Esophagus muscularis mucosa (tissue), 4 donors: ENCODE measurements at regions not wholly inside any gene's neighbourhood (a gene's known extent, or its start where the extent isn't known, plus 50 kb on each side); places are given as distances from the start of the nearest gene placed in this dataset.

Experiments used
- DNase-seq: peaks from one replicate; pipeline ENCODE4 v3.0.0-alpha.2; 2017; ENCODE audit errors: extremely low spot score
- H3K27ac ChIP-seq, 4 donors: fragments of 200-600 bp; sonication (generic); replicated peaks in 1 of 4; 1 replicate in 3 of 4; 2 replicates in 1 of 4; pipeline ENCODE4 v1.5.1; 2016 to 2019; ENCODE audit warnings: mild to moderate bottlenecking in 1 of 4
- H3K27me3 ChIP-seq, 4 donors: fragments of 200-600 bp; sonication (generic); one replicate each; pipeline versions ENCODE4 v1.5.1 to v1.6.0; 2016 to 2019
- H3K36me3 ChIP-seq, 4 donors: fragments of 200-600 bp; sonication (generic); one replicate each; pipeline ENCODE4 v1.5.1; 2016 to 2019
- H3K4me1 ChIP-seq, 4 donors: fragments of 200-600 bp; sonication (generic); one replicate each; pipeline ENCODE4 v1.5.1; 2016 to 2019
- H3K4me3 ChIP-seq, 4 donors: fragments of 200-600 bp; sonication (generic); 1 replicate in 2 of 4; 2 replicates in 2 of 4; pipeline ENCODE4 v1.5.1; 2016 to 2019; ENCODE audit warnings: mild to moderate bottlenecking in 4 of 4, moderate library complexity in 1 of 4
- H3K9me3 ChIP-seq, 4 donors: fragments of 200-600 bp; sonication (generic); 1 replicate in 3 of 4; 2 replicates in 1 of 4; pipeline ENCODE4 v1.5.1; 2016 to 2019
- CTCF ChIP-seq, 3 experiments: fragments of 200-600 bp in 2 of 3; fragments of 450-650 bp in 1 of 3; sonication (generic) in 2 of 3; IDR thresholded peaks; one replicate each; pipeline ENCODE4 v1.5.1; 2017 to 2019; ENCODE audit warnings: antibody characterized with exemption in 3 of 3, mild to moderate bottlenecking in 2 of 3, moderate library complexity in 1 of 3
- EP300 ChIP-seq: sonication (generic); formaldehyde crosslinking; IDR thresholded peaks from one replicate; pipeline ENCODE4 v1.6.1; 2017; ENCODE audit warnings: antibody characterized with exemption
- POLR2A ChIP-seq: fragments of 450-650 bp; IDR thresholded peaks from one replicate; pipeline ENCODE4 v1.6.1; 2017; ENCODE audit warnings: antibody characterized with exemption, moderate library complexity, mild to moderate bottlenecking, low read depth
- POLR2AphosphoS5 ChIP-seq, 2 donors: sonication (generic); formaldehyde crosslinking; IDR thresholded peaks; one replicate each; pipeline ENCODE4 v1.6.1; 2017; ENCODE audit warnings: antibody characterized with exemption in 2 of 2
- WGBS: methylation state at CpG from one replicate; pipeline ENCODE4 v1.1.5; 2018; 5-methylcytosine and 5-hydroxymethylcytosine counted together
- intact Hi-C: fragments of 100-400 bp; cut with DNase I; formaldehyde crosslinking; loops from one replicate; pipeline ENCODE4 v1.15.1; 2023

GRCh38 chr4:36904823-36905222, 339.7 kb upstream of the NWD2 start:
- H3K9me3 ChIP-seq: no peaks in the 10 kb centered on the region
- intact Hi-C loops: no loop called here
- H3K4me3 ChIP-seq: no peak overlapping the region
- TF ChIP-seq EP300 (no peak), POLR2AphosphoS5 (IDR thresholded peaks at IDR 0.05) (no peak), CTCF (IDR thresholded peaks at IDR 0.05) (no peak), POLR2A (no peak)
- H3K27me3 ChIP-seq: no peaks in the 10 kb centered on the region
- H3K27ac ChIP-seq: no peak overlapping the region
- no peaks in the 10 kb centered on the region for H3K4me1 ChIP-seq
- 78% methylated on average over 3 of the region's 3 CpGs for WGBS
- no peaks in the 10 kb centered on the region for H3K36me3 ChIP-seq
- no peak for DNase-seq

DNA sequence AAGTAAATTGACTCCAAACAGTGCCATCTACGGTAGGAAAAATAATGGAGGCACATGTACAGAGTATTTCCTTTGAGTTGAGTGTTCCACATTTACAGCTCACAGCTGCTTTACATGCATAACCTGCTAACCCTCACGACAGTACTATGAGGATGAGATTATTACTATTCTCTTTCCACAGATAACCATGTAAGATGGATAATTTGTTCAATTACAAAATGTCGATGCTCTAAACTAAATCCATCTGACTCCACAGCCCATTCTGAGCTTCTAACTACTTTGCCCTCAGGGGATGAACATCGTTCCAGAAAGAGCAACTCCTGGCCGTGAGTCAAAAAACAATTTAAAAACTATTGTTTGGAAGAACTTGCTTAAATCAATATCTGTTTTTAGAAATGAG, 330.4 kb upstream of the NWD2 start:
- H3K27me3 ChIP-seq: no peaks in the 10 kb centered on the region
- H3K9me3 ChIP-seq: no peaks in the 10 kb centered on the region
- H3K27ac ChIP-seq: no peak overlapping the region
- TF ChIP-seq CTCF (IDR thresholded peaks at IDR 0.05) (no peak), POLR2AphosphoS5 (IDR thresholded peaks at IDR 0.05) (no peak), POLR2A (no peak), EP300 (no peak)
- H3K36me3 ChIP-seq: no peaks in the 10 kb centered on the region
- no peak overlapping the region for H3K4me3 ChIP-seq
- 57% methylated on average over 5 of the region's 5 CpGs for WGBS
- no peak for DNase-seq
- H3K4me1 ChIP-seq: no peaks in the 10 kb centered on the region
- intact Hi-C loops: no loop called here

GRCh38 chr4:36915717-36916116, 328.8 kb upstream of the NWD2 start:
- no peaks in the 10 kb centered on the region for H3K9me3 ChIP-seq
- H3K36me3 ChIP-seq: no peaks in the 10 kb centered on the region
- no peak overlapping the region for H3K27ac ChIP-seq
- intact Hi-C loops: no loop called here
- 55% methylated on average over 2 of the region's 2 CpGs for WGBS
- no peaks in the 10 kb centered on the region for H3K4me1 ChIP-seq
- H3K27me3 ChIP-seq: no peaks in the 10 kb centered on the region
- no peak for TF ChIP-seq POLR2A
- no peak for TF ChIP-seq CTCF (IDR thresholded peaks at IDR 0.05)
- TF ChIP-seq POLR2AphosphoS5 (IDR thresholded peaks at IDR 0.05): no peak
- TF ChIP-seq EP300: no peak
- DNase-seq: no peak
- H3K4me3 ChIP-seq: no peak overlapping the region

- no peak overlapping the region for H3K4me3 ChIP-seq
- no peak overlapping the region for H3K27ac ChIP-seq
- TF ChIP-seq EP300: no peak
- no peak for TF ChIP-seq POLR2AphosphoS5 (IDR thresholded peaks at IDR 0.05)
- no peak for TF ChIP-seq CTCF (IDR thresholded peaks at IDR 0.05)
- TF ChIP-seq POLR2A: no peak
- H3K27me3 ChIP-seq: no peaks in the 10 kb centered on the region
- WGBS: 91% methylated on average over 6 of the region's 6 CpGs
- intact Hi-C loops: no loop called here
- H3K9me3 ChIP-seq: no peaks in the 10 kb centered on the region
- H3K4me1 ChIP-seq: no peaks in the 10 kb centered on the region
- no peak for DNase-seq
- H3K36me3 ChIP-seq: no peaks in the 10 kb centered on the region
These were observed 327.1 kb upstream of the NWD2 start for GRCh38 chr4:36917413-36917812.

GRCh38 chr4:36919721-36920120, 324.8 kb upstream of the NWD2 start:
- intact Hi-C loops: no loop called here
- TF ChIP-seq CTCF (IDR thresholded peaks at IDR 0.05) (no peak), EP300 (no peak)
- H3K4me1 ChIP-seq: no peaks in the 10 kb centered on the region
- H3K27ac ChIP-seq: no peak overlapping the region
- no peak overlapping the region for H3K4me3 ChIP-seq
- H3K27me3 ChIP-seq: no peaks in the 10 kb centered on the region
- WGBS: 98% methylated on average over 2 of the region's 2 CpGs
- DNase-seq: no peak
- H3K36me3 ChIP-seq: no peaks in the 10 kb centered on the region
- no peaks in the 10 kb centered on the region for H3K9me3 ChIP-seq
